GM18909 (cell line): ENCODE measurements at regions not wholly inside any gene's neighbourhood (a gene's known extent, or its start where the extent isn't known, plus 50 kb on each side); places are given as distances from the start of the nearest gene placed in this dataset.

Experiments
- ATAC-seq: cut with Tn5 transposase; IDR thresholded peaks from one replicate; pipeline ENCODE4 v1.9.1; 2021; ENCODE audit warnings: mild to moderate bottlenecking; ENCODE audit not compliant: unreplicated experiment, poor library complexity

DNA sequence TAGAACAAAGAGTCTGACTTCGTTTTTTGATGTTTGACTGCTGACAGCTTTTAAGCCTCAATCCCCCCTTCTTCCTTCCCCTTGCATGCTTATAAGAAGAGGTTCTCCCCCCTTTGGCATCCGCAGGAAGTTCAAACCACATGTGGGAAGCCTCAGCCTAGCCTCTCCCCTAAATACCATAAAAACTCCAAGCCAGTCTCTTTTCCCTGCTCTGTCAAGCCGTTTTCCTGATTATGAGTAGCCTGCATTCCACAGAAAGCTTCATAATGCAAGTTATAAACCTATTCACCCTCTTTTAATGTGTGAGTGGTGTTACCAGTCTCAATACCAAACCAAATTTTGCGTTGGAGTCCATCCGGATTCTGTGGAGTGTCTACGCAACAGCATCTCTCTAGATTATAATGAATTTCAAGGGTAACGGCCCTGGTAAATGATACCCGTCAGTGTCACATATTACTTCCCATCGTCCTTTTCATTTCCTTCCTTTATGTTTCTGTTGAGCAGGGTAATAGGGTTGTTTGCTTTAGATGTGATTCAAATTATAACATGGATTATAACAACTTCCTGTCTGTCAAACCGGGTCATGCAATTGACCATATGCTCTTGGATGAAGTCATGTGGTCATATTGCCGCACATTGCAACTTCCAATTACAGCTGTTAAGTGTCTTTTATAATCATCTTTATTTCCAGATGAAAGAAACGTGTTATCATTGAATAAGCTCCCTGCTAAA, 717.5 kb downstream of the RWDD3 start:
- no peak for ATAC-seq

DNA sequence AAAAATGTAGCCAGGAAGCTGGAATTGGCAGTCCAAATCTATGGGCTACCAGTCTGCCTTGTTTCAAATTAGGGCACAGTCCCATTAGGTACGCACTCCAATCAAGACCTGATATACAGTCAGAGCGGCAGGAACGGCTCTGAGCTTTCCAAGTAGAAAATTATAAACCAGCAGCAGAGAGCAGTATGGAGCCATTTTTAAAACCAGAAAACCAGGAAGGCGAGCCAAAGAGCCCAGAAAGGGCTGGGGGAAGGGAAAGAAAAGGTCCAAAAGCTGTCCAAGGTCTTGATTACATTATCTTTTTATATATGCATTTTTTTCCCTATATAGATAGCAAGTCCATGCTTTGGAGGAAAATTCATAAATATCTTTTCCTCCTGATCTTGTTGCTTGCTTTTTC, 719.0 kb downstream of the RWDD3 start:
- no peak for ATAC-seq

DNA sequence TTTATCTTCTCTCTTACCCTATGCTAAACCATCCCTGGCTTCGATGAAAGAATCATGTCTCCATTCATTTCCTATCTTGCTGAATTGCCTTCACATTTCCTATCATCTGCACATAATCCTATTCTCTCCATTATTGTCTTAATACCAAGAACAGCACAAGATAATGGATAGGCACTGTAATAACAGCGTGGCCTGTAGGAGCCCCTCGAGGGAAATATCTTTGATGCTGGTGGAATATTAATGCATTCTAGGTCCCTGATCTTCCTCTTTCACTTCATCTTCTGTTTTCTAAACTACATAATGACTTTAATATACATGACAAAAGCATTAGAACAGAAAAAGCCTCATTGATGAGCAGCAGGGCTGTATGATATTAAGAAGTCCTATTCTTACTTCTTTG, 720.6 kb downstream of the RWDD3 start:
- ATAC-seq, result no peak

DNA sequence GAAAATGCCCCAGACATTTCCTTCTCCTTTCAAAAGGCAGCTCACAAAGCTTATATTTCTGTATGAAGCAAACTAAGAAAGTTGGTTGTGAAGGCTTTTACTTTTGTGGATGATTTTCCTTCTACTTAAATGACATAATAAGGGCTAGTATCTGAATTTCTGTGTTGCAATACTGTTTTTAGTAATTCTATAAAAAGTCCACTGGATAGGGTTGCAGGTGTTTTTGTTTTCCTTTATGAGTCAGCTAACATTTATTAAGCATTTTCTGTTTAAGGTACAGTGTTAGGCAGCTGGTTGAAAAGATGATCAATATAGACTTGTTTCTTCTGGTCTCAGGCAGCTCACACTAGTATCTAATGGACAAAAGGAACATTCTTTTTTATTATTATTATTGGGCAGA, 722.2 kb downstream of the RWDD3 start:
- no peak for ATAC-seq

DNA sequence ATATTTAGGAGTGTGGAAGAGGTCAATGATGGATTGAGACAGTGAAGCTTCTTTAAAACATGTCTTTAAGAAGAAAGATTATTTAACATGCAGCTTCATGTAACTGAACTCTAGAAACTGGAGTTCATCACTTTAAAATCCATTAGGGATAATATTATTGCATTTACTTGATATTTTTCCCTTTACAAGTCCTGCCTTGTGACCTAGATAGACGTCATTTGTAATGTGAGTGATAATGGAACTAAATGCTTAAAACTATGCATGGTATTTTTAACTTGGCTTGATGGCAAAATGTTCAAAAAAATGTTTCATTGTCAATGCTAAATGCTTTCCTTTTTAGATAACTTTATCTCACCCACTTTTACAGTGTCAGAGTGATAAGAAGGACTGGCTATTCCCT, 723.7 kb downstream of the RWDD3 start:
- ATAC-seq, result no peak

DNA sequence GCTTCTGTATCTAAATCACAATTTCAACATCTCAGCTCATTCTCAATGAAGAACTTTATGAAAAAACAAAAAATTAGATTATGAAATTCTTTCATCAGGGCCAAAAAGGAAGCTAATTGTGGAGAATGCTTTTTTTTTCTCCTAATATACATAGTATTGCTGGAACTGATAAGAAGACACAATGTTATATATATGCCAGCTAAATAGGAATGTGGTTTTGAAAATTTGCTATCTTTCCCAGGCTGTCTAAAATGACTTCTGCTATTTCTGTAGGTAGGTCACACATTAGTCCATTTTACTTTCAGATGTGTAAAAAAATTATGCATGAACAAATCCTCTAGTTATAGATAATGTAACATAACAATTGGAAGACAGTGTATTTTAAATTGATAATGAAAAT, 732.9 kb downstream of the RWDD3 start:
- ATAC-seq, result no peak

DNA sequence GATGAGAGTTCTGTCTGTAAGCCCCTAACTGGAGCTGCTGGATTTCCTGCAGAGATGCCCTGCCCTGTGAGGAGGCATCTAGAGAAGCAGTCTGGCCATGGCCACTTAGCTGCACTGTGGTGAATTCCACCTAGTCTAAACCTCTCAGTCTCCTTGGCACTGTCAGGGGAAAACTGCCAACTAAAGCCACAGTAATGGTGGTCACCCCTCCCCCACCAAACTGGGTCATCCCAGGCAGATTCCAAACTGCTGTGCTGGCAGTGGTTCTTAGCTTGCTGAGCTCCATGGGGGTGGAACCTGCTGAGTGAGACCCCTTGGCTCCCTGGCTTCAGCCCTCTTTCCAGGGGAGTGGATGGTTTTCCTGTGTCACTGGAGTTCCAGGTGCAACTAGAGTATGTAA, 740.6 kb downstream of the RWDD3 start:
- ATAC-seq, result no peak

DNA sequence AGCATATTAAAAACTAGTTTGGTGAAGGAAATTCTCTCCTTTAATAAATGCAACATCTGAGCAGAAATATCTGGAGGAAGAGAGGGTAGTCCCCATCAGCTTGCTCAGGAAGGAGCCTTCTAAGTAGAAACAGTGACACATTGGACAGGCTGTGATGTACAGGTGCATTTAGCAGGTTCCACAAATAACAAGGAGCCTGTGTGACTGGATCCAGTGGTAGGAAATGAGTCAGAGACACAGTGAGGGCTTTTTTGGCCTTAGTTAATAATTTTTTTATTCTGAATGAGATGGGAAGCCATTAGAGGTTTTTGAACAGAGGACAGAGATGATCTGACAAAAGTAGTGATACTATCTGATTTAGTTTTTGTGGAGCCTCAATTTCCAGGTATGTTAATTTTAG, 738.9 kb upstream of the PTBP2 start:
- no peak for ATAC-seq

DNA sequence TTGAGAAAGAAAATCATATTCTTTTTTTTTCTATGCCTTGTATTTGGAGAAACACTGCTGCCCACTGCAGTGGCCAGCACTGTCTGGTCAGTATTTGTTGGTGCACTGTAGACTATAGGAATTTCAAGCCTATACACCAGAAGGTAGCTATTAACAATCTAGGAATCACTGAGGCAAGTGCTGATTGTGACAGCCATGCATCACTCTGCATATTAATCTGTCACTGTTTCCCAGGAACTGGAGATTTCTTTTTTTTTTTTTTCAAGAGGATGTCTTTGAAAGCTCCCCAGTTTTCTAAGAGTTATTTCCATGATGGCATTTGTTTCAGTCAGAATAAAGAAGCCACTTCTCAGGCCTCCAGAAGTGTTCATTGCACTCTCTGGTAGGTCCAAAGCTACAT, 737.8 kb upstream of the PTBP2 start:
- no peak for ATAC-seq

DNA sequence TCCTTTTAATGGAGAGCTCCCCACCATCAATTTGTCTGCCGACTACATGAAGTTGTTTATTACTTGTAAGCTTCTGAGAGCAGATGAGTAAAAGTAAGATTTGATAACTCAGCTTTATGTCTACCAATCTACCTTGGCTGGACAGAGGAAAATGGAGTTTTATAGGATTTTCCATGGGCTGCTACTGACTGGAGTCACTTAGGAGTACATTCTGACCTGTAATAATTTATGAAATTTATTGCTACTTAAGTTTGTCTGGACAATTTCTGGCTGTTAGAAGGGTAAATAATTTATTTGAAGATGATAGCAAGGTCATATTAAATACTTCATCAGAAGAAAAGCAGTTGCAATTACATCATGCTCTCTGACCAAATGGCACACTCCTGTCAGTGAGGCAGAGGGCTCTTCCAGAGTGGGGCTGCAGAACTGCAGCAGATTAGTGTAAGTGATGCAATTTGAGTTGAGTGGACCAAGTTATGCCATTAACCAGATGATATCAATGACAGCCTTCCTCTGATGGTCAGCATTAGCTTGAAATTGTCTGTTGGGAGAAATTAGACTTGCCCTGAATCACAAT, 736.7 kb upstream of the PTBP2 start:
- no peak for ATAC-seq

DNA sequence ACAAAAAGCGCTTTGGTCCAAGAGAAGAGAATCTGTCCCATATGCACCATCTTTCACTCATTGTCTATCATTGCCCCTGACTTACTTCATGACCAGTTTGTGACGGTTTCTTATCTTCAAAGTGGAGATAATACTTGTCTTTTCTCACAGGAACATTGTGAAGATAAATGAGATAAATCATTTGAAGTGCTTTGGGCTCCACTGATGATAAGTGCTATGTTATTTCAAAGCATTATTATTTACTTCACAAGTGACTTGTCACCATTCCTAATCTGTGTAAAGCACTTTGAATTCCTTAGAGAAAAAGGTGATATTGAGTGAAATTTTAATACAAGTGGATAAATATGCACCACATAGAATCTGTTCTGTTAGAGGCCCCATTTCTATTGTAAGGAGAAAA, 731.6 kb upstream of the PTBP2 start:
- no peak for ATAC-seq

DNA sequence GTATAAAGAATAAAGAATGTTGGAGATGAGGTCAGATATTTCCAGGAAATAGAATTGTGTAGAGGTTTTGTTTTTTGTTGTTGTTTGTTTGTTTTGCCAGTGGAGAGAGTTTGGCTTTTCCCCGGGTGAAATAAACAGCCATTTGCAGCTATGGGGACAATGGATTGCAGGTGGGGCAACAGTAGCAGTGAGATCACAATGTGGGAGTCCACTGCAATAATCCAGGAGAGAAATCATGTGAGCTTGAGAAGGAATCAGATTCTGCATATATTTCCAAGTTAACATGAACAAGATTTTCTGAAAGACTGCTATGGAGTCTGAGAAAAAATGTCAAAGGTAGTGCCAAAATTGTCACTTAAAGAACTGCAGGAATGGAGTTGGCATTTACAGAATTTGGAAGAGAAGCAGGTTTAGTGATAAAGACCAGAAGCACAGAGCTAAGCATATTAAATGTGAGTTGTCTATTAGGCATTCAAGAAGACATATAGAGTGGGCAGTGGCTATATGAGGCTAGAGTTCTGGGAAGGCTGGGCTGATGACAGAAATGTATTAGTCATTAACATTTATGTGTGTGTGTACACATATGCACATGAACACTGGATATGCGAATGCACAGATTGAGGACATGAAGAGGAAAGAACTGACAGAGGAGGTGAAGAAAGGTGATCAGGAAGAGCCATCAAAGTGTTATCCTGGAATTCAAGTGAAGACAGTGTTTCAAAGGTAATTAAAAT, 729.6 kb upstream of the PTBP2 start:
- ATAC-seq, result no peak

DNA sequence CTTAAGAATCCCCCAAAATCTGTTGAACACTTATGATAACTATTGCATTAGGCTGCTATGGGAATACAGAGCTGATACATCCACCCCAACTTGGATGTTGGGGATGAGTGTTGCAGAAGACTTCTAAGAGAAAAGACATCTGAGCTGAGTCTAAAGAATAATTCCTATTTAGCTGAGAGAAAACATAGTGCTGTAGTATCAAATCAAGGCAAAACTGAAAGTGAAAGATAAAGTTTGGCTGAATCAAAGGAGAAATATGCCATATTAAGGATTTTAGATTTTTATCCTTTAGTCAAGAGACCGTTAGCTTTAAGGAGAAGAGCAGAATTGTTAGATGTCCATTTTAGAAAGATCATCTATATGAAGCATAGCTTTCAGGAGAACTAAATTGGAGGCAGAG, 726.9 kb upstream of the PTBP2 start:
- no peak for ATAC-seq

DNA sequence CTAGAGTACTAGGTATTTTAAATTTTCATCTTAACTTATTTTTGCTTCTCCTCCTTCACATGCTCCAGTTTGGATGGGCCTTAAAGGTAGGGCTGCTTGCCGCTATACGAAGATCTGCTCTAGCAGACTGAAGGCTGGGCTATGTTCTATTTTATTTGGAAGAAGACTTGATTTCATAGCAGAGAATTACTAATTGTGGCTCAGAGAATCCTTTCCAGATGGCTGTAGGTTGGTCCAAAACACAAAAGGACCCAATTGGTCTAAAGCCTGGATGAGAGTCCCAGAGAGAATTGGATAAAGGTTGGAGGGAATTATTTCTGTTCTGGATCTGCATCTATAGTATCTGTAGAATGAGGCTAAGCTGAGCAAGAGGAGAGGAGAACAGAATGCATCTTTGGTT, 719.4 kb upstream of the PTBP2 start:
- no peak for ATAC-seq

DNA sequence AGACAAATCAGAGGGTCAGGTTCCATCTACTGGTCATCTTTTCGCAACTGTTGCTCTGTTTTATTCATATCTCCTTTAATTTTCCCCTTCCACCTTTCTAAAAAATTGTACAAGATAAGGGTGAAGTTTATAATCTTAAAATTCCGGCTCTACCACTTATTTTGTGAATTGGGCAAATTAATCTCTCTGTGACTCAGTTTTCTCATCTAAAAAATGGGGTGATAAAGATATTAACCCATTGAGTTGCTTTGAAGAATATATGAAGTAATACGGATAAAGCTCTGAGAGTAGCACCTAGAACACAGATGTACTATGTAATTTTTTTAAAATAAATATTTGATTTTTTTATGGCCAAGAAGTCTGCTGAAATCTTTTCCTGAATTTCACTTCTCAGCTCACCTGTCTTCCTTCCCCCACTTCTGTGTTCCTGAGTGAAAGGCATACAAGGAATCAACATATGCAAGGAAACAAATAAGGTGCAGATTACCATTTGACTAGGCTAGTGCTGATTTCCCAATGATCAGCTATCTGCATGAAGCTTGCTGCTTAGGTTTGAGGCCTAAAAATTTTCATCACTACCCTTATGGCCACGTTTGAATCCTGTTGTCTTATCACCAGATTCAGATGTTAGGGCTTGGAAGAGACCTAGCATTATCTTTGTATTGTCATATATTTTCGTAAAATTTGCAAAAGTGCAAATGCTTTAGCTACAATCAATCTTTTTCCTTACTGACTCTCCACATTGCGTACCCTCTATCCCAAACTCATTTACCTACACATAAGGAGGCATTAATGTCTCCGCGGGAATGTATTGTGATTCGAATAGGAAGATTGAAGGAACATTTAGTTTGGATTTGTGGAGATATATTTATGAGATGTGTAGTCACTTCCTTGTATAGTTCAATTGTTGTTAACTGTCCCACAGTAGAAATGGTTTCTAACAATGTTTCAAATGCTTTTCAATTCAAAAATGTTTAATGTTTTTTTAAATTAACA, 718.3 kb upstream of the PTBP2 start:
- ATAC-seq, result no peak

DNA sequence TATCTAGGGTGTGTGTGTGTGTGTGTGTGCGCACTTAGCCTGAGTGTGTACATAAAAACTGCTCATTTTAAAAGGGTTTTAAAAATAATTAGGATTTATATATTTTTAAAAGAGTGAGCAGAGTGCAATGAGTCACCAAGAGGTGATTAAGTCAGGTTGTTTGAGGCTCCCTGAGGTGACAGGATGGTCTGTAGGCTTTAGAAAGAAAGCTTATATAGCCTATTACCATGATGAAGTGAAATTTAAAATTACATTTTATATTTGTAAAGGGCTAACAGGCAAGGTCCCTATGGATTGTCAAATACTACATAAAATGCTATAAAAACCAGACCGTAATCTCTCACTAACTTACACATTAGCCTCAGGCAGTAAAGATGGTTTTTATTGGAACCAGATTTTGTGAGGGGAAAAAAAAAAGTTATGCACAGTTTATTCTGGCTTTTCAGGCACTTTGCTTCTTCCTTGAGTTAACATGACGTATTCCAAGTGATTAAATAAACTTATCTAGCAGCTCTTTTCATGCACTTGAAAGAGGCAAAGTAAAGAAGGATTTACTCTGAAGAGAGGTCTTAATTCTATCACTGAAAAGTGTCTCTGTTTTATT, 711.7 kb upstream of the PTBP2 start:
- no peak for ATAC-seq

DNA sequence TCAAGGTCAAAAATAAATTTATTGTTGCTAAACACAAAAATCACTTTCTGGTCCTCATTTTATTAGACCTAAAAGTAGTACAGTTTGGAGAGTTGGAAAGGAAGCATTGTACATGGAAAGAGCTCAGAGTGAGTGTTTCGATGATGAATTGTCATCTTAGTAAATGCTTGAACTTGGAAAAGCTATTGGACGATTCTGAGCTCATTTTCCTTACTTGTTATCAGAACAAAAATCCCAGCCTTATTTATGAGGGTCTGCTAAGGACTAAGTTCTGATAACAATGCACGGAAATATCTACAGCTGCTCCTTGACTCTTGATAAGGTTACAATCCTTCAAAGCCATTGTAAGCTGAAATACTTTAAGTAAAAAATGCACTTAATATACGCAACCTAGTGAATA, 710.0 kb upstream of the PTBP2 start:
- no peak for ATAC-seq

DNA sequence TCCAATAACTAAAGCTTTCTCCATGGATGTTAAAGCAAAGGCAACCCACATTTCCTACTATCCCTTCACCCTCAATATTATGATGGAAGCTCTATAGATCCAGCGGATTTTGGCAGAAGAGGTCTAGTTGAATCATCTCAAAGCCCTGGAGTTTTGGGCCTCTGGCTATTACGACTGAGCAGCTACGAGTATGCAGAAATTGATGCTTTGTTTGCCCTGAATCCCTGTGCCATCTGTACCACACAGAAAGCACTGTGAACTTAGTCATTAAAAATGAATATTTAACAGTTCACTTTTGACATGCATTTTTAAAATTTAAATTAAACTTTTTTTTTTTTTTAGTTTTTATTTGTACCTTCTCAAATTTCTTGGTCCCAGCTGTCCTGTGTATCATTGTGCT, 705.4 kb upstream of the PTBP2 start:
- ATAC-seq, result no peak

DNA sequence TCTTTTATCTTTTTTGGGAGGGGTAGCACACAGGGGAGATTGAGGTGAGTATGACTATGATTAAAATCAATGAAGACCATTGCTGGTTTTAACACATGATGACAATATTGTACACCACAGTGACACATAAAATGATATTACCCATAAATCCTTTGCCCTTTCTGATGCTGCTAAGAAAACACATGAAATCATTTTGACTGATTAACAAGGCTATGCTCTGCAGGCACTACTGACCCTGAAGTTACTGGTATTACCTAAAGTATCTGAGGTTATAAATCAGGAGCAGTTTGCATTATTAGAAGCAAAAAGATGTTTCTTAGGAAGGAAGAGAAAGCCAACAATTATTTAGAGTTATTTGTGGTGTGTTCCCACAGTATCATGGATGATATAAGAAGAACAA, 701.2 kb upstream of the PTBP2 start:
- no peak for ATAC-seq

DNA sequence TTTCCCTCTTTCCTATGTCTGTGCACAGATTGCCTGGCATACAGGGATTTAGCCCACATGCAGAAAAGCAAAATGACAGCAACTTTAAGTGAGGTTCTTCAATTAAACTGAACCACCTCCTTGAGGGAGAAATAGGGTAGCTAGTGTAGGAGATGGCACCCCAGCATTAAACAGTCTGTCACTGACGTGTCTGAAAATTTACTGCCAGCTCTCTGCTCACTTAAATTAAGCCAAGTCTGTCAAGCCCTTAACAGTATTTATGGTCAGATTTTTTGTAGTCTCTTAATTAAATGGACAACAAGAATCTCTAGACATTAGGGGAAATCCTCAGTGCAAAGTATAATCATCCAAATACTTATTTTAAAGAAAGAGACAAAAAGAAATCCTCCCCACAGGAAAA, 696.5 kb upstream of the PTBP2 start:
- no peak for ATAC-seq
